MCF 10A (cell line): ENCODE measurements at regions not wholly inside any gene's neighbourhood (a gene's known extent, or its start where the extent isn't known, plus 50 kb on each side); places are given as distances from the start of the nearest gene placed in this dataset.

Source experiments
- BruUV-seq: library from RNA; stranded (reverse); fragments of 400-500 nt; replicated peaks from 2 replicates; lab custom pipeline; 2021; lab: Mats Ljungman, UMichigan
- CTCF ChIA-PET: fragments of 300-600 bp; sonication (Branson Sonifier 250); formaldehyde crosslinking; extraction: SDS; loops from one replicate; lab custom pipeline; 2021; ENCODE audit warnings: antibody characterized with exemption, inconsistent platforms; lab: Yijun Ruan, JAX
- POLR2A ChIA-PET: fragments of 300-600, 350-650 bp; sonication (Branson Sonifier 250); formaldehyde crosslinking; extraction: SDS; loops from one replicate; lab custom pipeline; 2020; ENCODE audit warnings: antibody characterized with exemption, inconsistent platforms; lab: Yijun Ruan, JAX
- DNase-seq: peaks from one replicate; pipeline ENCODE4 v3.0.0-alpha.2; 2018; ENCODE audit not compliant: unreplicated experiment
- H3K27ac Mint-ChIP-seq: one replicate; pipeline ENCODE4 v1.8.0; 2022; ENCODE audit warnings: mild to moderate bottlenecking, low read depth, mixed read lengths; ENCODE audit not compliant: unreplicated experiment
- H3K27me3 Mint-ChIP-seq: one replicate; pipeline ENCODE4 v1.8.0; 2022; ENCODE audit warnings: mixed read lengths; ENCODE audit not compliant: insufficient read depth, unreplicated experiment
- H3K36me3 Mint-ChIP-seq: one replicate; pipeline ENCODE4 v1.8.0; 2022; ENCODE audit warnings: mild to moderate bottlenecking, moderate library complexity, mixed read lengths; ENCODE audit not compliant: insufficient read depth, unreplicated experiment
- H3K4me1 Mint-ChIP-seq: one replicate; pipeline ENCODE4 v1.8.0; 2022; ENCODE audit warnings: mixed read lengths; ENCODE audit not compliant: insufficient read depth, unreplicated experiment
- H3K4me3 Mint-ChIP-seq: one replicate; pipeline ENCODE4 v1.8.0; 2022; ENCODE audit warnings: mild to moderate bottlenecking, moderate library complexity, mixed read lengths; ENCODE audit not compliant: unreplicated experiment
- H3K9me3 Mint-ChIP-seq: one replicate; pipeline ENCODE4 v1.8.0; 2022; ENCODE audit warnings: mixed read lengths; ENCODE audit not compliant: unreplicated experiment
- intact Hi-C: fragments of 100-400 bp; cut with micrococcal nuclease; formaldehyde crosslinking; loops from 2 replicates; pipeline ENCODE4 v1.14.1; 2022
- TF ChIP-seq, protein P1 (sequence below): fragments of 200-600 bp; IDR thresholded peaks from one replicate; pipeline ENCODE4 v1.8.0; 2022; ENCODE audit warnings: antibody characterized with exemption, mild to moderate bottlenecking; ENCODE audit not compliant: unreplicated experiment

DNA sequence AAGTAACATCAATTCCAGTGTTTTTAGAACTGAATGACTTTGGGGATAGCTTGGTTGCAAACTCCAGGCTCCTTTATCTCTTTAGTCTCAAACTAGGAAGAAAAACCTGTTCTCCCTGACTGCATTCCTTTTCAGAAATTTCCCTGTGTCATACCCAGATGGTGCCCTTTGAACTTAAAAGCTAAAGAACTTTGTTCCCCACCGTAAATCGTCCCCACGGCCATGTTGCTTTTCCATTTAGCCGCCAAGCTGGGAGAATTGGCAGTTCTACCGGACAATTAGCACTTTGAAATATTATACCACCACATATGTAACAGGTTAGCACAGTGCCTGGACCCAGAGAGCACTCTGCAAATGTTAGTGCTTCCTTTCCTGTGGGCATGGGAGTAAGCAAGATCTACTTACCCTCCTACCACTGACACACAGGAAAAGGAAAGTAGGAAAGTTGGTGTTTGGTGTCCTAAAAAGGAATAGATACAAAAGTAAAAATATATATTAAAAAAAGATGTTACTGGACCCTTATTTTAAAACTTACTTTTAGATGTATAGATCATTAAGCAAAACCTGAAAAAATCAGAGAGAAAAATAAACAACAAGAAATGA, 191.9 kb upstream of the MIR17HG start:
- ChIA-PET POLR2A (no interaction called here), CTCF (no interaction called here)
- H3K4me3 Mint-ChIP-seq: no peak overlapping the region
- BruUV-seq: no TSS peak
- no peak for DNase-seq
- H3K27me3 Mint-ChIP-seq: peaks cover 96% of the 10 kb centered on the region
- H3K9me3 Mint-ChIP-seq: no peaks in the 10 kb centered on the region
- intact Hi-C loops: no loop called here
- H3K27ac Mint-ChIP-seq: no peak overlapping the region
- H3K36me3 Mint-ChIP-seq: no peaks in the 10 kb centered on the region
- TF ChIP-seq, protein P1, sequence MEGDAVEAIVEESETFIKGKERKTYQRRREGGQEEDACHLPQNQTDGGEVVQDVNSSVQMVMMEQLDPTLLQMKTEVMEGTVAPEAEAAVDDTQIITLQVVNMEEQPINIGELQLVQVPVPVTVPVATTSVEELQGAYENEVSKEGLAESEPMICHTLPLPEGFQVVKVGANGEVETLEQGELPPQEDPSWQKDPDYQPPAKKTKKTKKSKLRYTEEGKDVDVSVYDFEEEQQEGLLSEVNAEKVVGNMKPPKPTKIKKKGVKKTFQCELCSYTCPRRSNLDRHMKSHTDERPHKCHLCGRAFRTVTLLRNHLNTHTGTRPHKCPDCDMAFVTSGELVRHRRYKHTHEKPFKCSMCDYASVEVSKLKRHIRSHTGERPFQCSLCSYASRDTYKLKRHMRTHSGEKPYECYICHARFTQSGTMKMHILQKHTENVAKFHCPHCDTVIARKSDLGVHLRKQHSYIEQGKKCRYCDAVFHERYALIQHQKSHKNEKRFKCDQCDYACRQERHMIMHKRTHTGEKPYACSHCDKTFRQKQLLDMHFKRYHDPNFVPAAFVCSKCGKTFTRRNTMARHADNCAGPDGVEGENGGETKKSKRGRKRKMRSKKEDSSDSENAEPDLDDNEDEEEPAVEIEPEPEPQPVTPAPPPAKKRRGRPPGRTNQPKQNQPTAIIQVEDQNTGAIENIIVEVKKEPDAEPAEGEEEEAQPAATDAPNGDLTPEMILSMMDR: no peak
- H3K4me1 Mint-ChIP-seq: no peaks in the 10 kb centered on the region

DNA sequence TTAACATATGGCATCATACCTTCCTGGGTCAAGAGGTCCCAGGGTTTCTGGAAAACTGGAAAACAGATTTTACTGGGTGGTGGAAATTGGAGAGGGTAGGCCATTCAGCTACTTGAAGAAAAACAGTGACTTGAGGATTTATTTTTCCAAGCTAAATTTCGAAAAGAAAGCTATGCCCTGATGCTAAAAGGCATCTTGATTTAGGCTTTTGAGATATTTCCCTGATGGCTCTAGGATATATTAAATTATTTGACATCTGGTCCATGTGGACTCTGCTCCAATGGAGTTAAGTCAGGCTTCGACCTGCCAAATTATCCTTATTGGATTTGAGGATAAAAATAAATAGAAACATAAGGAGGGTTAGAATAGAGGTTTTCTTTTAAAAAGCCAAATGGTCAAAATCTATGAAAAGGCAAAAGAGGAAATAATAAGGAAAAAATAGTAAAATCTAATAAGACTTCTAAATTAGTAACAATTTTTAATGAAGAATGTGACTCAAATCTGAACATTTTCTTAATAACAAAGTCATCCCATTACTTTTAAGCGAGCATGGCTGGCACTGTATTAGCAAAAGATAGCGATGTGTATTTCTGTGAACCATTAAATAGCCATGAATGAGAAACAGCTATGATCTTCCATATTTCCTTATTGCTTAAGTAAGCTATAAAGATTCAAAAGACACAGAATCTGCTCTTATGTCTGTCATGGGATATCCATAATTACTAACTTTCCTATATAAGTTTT, 190.0 kb upstream of the MIR17HG start:
- no peaks in the 10 kb centered on the region for H3K4me1 Mint-ChIP-seq
- TF ChIP-seq, protein P1: no peak
- no peak for DNase-seq
- H3K4me3 Mint-ChIP-seq: no peak overlapping the region
- BruUV-seq: no TSS peak
- H3K27me3 Mint-ChIP-seq: peaks cover 95% of the 10 kb centered on the region
- no peaks in the 10 kb centered on the region for H3K36me3 Mint-ChIP-seq
- H3K27ac Mint-ChIP-seq: no peak overlapping the region
- CTCF ChIA-PET: interaction anchor here (1.0 kb wide), 2 partner anchors 13 to 566 kb away, joined by 3 to 4 read pairs; no protein-coding TSS in a partner anchor
- POLR2A ChIA-PET: no interaction called here
- intact Hi-C loops: no loop called here
- no peaks in the 10 kb centered on the region for H3K9me3 Mint-ChIP-seq

DNA sequence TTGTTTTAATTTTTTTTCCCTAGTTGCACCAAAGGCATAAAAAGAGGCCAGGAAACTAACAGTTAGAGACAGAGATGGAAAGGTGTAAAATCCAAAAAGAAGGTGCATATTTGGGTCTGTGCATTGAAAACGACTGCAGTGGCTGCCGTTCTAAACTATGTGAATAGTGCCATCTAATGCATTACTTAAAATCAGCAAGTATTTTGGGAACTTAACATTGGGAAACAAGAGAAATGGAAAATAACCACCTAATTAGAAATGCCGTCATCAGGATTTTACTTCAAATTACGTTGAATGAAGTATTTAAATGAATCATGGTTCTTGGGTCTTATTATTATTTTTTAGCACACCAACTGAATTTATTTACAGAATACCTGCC, 189.5 kb upstream of the MIR17HG start:
- Mint-ChIP-seq H3K9me3 (no peaks in the 10 kb centered on the region), H3K4me1 (no peaks in the 10 kb centered on the region), H3K27ac (no peak overlapping the region), H3K27me3 (peaks cover 90% of the 10 kb centered on the region), H3K36me3 (no peaks in the 10 kb centered on the region), H3K4me3 (no peak overlapping the region)
- BruUV-seq: no TSS peak
- no peak for DNase-seq
- ChIA-PET POLR2A (no interaction called here), CTCF (no interaction called here)
- intact Hi-C loops: no loop called here
- TF ChIP-seq, protein P1: no peak

DNA sequence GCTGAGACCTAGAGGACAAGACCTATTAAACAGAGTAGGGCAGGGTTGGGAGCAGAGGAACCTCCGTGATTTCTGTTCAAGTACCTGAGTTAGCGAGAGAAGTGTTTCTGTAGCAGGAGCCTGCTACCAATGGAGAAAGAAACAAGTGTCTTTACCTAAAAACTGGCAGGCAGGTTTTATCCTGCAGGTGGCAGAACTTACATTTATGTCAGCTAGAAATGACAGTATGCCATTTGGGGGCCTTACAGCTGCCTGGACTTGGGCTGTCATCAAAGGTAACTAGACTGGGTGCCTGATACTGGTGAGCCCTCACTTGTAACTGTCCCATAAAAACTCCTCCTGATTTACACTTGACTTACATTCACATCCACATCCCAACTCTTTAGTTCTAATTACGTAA, 185.3 kb upstream of the MIR17HG start:
- Mint-ChIP-seq H3K4me1 (no peaks in the 10 kb centered on the region), H3K4me3 (no peak overlapping the region), H3K27ac (no peak overlapping the region), H3K9me3 (no peaks in the 10 kb centered on the region), H3K36me3 (no peaks in the 10 kb centered on the region), H3K27me3 (peaks cover 95% of the 10 kb centered on the region)
- ChIA-PET CTCF (interaction anchor here (0.5 kb wide), 1 partner anchor 1454 kb away, joined by 3 read pairs; no protein-coding TSS in a partner anchor), POLR2A (interaction anchor here (0.5 kb wide), 1 partner anchor 529 kb away, joined by 3 read pairs; no protein-coding TSS in a partner anchor)
- no peak for DNase-seq
- intact Hi-C loops: loop anchor here (5.0 kb wide), 1 partner anchor 85 kb away; no protein-coding TSS in a partner anchor
- TF ChIP-seq, protein P1: no peak
- BruUV-seq: no TSS peak
